HFFc6 (cell line): ENCODE measurements at regions not wholly inside any gene's neighbourhood (a gene's known extent, or its start where the extent isn't known, plus 50 kb on each side); places are given as distances from the start of the nearest gene placed in this dataset.

ENCODE experiments used
- DNase-seq: peaks from one replicate; pipeline ENCODE4 v3.0.0-alpha.2; 2018
- H3K27ac Mint-ChIP-seq: 2 replicates; pipeline ENCODE4 v1.8.0; 2020; ENCODE audit warnings: mild to moderate bottlenecking, mixed read lengths
- H3K27me3 Mint-ChIP-seq: 2 replicates; pipeline ENCODE4 v1.8.0; 2021; ENCODE audit warnings: mild to moderate bottlenecking, moderate library complexity, mixed read lengths; ENCODE audit not compliant: insufficient read depth
- H3K36me3 Mint-ChIP-seq: 2 replicates; pipeline ENCODE4 v1.8.0; 2021; ENCODE audit warnings: low read depth, mixed read lengths
- H3K4me1 Mint-ChIP-seq: 2 replicates; pipeline ENCODE4 v1.8.0; 2020; ENCODE audit warnings: low read depth, mixed read lengths
- H3K4me3 Mint-ChIP-seq: 2 replicates; pipeline ENCODE4 v1.8.0; 2020; ENCODE audit warnings: mild to moderate bottlenecking, moderate library complexity, mixed read lengths
- H3K9me3 Mint-ChIP-seq: 2 replicates; pipeline ENCODE4 v1.8.0; 2020; ENCODE audit warnings: mild to moderate bottlenecking, mixed read lengths
- TF ChIP-seq, protein P1 (sequence below): fragments of 200-600 bp; sonication (generic); IDR thresholded peaks from 2 replicates; pipeline ENCODE4 v1.5.0; 2021; ENCODE audit warnings: antibody characterized with exemption, mild to moderate bottlenecking

DNA sequence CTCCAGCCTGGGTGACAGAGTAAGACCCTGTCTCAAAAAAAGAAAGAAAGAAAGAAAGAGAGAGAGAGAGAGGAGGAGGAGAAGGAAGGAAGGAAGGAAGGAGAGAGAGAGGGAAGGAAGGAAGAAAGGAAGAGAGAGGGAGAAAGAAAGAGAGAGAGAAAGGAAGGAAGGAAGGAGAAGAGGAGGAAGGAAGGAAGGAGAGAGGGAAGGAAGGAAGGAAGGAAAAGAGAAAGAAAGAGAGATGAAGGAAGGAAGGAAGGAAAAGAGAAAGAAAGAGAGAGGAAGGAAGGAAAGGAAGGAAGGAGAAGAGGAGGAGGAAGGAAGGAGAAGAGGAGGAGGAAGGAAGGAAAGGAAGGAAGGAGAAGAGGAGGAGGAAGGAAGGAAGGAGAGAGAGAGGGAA lies 82.2 kb upstream of the ATP1B1 start:
- H3K27me3 Mint-ChIP-seq, result peaks cover 1% of the 10 kb centered on the region
- H3K27ac Mint-ChIP-seq, result no peak overlapping the region
- no peak overlapping the region for H3K4me3 Mint-ChIP-seq
- no peaks in the 10 kb centered on the region for H3K4me1 Mint-ChIP-seq
- H3K36me3 Mint-ChIP-seq, result no peaks in the 10 kb centered on the region
- no peaks in the 10 kb centered on the region for H3K9me3 Mint-ChIP-seq
- no peak for DNase-seq
- TF ChIP-seq, protein P1, sequence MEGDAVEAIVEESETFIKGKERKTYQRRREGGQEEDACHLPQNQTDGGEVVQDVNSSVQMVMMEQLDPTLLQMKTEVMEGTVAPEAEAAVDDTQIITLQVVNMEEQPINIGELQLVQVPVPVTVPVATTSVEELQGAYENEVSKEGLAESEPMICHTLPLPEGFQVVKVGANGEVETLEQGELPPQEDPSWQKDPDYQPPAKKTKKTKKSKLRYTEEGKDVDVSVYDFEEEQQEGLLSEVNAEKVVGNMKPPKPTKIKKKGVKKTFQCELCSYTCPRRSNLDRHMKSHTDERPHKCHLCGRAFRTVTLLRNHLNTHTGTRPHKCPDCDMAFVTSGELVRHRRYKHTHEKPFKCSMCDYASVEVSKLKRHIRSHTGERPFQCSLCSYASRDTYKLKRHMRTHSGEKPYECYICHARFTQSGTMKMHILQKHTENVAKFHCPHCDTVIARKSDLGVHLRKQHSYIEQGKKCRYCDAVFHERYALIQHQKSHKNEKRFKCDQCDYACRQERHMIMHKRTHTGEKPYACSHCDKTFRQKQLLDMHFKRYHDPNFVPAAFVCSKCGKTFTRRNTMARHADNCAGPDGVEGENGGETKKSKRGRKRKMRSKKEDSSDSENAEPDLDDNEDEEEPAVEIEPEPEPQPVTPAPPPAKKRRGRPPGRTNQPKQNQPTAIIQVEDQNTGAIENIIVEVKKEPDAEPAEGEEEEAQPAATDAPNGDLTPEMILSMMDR, result no peak

DNA sequence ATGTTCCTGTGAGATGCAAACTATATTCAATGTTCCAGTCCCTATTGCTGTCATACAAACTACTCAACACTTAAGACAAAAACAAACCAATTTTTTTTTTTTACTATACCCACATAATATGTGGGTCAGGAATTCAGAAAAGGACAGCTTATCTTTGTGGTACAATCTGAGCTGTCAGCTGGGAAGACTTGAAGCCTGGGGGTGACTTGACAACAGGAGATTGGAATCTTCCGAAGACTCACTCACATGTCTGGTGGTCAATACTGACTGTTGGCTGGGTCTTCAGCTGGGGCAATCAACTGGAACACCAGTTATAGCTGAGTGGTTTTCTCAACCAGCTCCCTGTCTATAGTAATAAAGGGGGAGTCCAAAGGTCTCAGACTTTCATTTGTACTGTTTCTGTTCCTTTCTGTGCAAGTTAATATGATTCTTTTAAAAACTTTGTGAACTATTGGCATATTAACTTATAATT lies 81.7 kb upstream of the ATP1B1 start:
- H3K9me3 Mint-ChIP-seq, result no peaks in the 10 kb centered on the region
- H3K36me3 Mint-ChIP-seq, result no peaks in the 10 kb centered on the region
- no peak overlapping the region for H3K27ac Mint-ChIP-seq
- TF ChIP-seq, protein P1, result no peak
- no peaks in the 10 kb centered on the region for H3K4me1 Mint-ChIP-seq
- no peak overlapping the region for H3K4me3 Mint-ChIP-seq
- peaks cover 1% of the 10 kb centered on the region for H3K27me3 Mint-ChIP-seq
- no peak for DNase-seq

DNA sequence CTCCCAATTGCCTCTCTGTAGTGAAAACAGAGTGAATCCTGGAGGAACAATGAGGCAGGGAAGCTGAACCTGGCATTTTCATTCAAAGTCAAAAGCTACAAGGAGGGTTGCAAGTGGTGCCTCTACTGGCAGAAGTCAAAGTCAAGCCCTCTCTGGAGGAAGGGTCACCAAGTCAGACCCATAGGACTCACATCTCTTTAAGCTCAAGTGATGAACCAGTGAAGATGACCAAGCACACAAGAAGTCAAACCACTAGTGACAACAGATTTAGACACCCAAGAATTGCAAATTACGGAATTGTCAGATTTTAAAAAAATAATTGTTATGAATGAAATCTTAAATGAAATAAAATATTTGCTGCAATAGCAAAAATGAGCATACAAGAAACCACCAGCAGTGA lies 81.1 kb upstream of the ATP1B1 start:
- H3K4me1 Mint-ChIP-seq, result no peaks in the 10 kb centered on the region
- peaks cover 1% of the 10 kb centered on the region for H3K27me3 Mint-ChIP-seq
- H3K9me3 Mint-ChIP-seq, result no peaks in the 10 kb centered on the region
- DNase-seq, result no peak
- no peak overlapping the region for H3K4me3 Mint-ChIP-seq
- H3K27ac Mint-ChIP-seq, result no peak overlapping the region
- TF ChIP-seq, protein P1, result no peak
- no peaks in the 10 kb centered on the region for H3K36me3 Mint-ChIP-seq

DNA sequence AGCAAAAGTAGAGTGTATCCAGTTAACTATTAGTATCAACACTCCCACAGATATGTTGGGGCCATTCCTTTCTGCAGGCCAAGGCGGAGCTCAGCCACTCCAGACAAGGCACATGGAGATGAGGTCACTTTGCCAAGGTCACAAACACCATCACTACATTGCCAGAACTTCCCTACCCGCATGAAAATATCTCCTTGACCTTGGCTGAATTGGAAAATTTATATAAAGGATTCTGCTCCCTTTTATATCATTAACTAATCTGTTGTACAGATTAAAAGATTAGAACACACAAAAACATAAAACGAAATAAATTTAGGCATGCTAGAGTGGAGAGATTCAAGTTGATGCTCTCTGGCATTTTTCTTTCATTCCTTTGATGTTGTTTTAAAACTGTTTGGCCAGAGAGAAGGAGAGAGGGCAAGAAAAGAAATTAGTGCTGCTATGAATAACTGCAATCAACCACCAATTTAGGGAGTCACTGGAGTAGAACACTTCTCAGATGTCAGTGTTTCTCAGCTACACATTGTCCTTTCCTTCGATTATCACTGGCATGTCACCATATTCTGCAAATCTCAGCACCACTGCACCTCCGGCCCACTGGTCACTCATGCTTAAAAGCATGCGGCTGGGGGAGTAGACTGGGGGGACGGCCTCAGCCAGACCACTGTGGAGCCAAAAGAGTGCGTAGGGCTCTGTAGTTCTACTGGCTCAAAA lies 78.7 kb upstream of the ATP1B1 start:
- no peak for DNase-seq
- Mint-ChIP-seq H3K36me3 (no peaks in the 10 kb centered on the region), H3K27ac (no peak overlapping the region), H3K27me3 (peaks cover 3% of the 10 kb centered on the region), H3K4me3 (no peak overlapping the region), H3K4me1 (no peaks in the 10 kb centered on the region), H3K9me3 (no peaks in the 10 kb centered on the region)
- TF ChIP-seq, protein P1, result no peak

DNA sequence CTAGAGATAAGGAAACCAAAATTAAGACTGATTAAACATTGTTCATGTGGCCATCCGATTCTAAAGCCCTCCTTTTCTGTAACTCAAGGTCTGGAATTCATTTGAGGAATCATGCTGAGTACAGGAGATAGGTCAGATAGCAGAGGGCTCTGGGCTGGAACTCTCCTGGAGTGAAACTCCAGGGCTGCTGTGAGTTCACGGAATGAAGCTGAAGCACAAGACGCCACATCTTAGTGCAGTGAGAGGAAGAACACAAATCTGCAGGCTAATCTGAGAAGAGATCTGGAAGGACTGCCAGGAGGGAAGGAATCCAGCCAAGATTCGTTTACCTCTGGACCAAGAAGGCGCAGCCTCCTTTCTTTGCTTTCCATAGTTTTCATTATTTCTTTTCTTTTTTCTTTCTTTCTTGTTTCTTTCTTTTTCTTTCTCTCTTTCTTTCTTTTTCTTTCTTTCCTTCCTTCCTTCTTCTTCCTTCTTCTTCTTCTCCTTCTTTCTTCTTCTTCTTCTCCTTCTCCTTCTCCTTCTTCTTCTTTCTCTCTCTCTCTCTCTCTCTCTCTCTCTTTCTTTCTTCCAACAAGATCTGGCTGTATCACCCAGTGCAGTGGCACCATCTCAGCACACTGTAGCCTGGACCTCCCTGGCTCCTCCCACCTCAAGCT lies 74.8 kb upstream of the ATP1B1 start:
- H3K36me3 Mint-ChIP-seq, result no peaks in the 10 kb centered on the region
- no peak overlapping the region for H3K4me3 Mint-ChIP-seq
- peaks cover 1% of the 10 kb centered on the region for H3K27me3 Mint-ChIP-seq
- no peak for DNase-seq
- no peaks in the 10 kb centered on the region for H3K4me1 Mint-ChIP-seq
- H3K9me3 Mint-ChIP-seq, result no peaks in the 10 kb centered on the region
- TF ChIP-seq, protein P1, result no peak
- no peak overlapping the region for H3K27ac Mint-ChIP-seq
